ES-I3 (cell line): ENCODE measurements at regions not wholly inside any gene's neighbourhood (a gene's known extent, or its start where the extent isn't known, plus 50 kb on each side); places are given as distances from the start of the nearest gene placed in this dataset.

Experiments used
- H3K36me3 ChIP-seq: 2 replicates; pipeline ENCODE4 v1.6.1; 2013; ENCODE audit warnings: mild to moderate bottlenecking, low read length, control low read depth, moderate library complexity; ENCODE audit not compliant: insufficient read depth
- H3K4me1 ChIP-seq: 2 replicates; pipeline ENCODE4 v1.6.1; 2013; ENCODE audit warnings: mild to moderate bottlenecking, control low read depth, low read length; ENCODE audit not compliant: insufficient read depth
- H3K9ac ChIP-seq: 2 replicates; pipeline ENCODE4 v1.6.1; 2013; ENCODE audit warnings: low read depth, mild to moderate bottlenecking, low read length, moderate library complexity
- H3K9me3 ChIP-seq: 2 replicates; pipeline ENCODE4 v1.6.1; 2013; ENCODE audit warnings: mild to moderate bottlenecking, low read length, moderate library complexity; ENCODE audit not compliant: control insufficient read depth, insufficient read depth

DNA sequence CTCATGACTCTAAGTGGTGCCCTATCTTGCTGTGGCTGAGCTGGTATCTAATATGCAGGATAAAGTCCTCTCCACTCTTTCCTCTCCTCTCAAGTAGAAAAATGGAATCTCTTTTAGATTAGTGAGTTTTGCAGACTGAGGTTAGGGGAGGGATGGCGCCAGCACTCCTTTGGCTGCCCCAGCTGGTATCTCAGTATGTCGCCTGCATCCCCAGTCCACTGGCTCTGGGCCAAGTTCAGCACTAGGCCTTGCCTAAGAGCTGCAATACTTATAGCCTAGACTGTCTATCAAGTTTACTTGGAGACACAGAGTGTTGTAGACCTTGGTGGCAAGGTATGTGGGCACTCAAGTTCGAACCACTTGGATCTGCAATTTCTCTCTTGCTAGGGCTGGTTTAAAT is 351.3 kb downstream of the NAP1L3 start:
- Histone ChIP-seq H3K4me1 (no peaks in the 10 kb centered on the region), H3K9ac (no peak overlapping the region), H3K36me3 (no peaks in the 10 kb centered on the region), H3K9me3 (no peaks in the 10 kb centered on the region)

- peak overlapping the region; percentile 32; the same call in 1 of the 2 replicates for H3K9ac ChIP-seq
- no peaks in the 10 kb centered on the region for H3K4me1 ChIP-seq
- H3K36me3 ChIP-seq, result no peaks in the 10 kb centered on the region
- H3K9me3 ChIP-seq, result no peaks in the 10 kb centered on the region; the same call in 1 of the 2 replicates
Observed at GRCh38 chrX:93319609-93320008, 353.8 kb downstream of the NAP1L3 start.
